Bone marrow (tissue), 2 donors: ENCODE measurements at regions not wholly inside any gene's neighbourhood (a gene's known extent, or its start where the extent isn't known, plus 50 kb on each side); places are given as distances from the start of the nearest gene placed in this dataset.
A peak's percentile ranks its signal among the peaks of the same experiment; 100 is the strongest.
"Not testable (repeated sequence)": the region's sequence is repeated elsewhere in the genome, so short reads cannot be mapped to it uniquely, and the experiment has no call there.

ENCODE experiments used
- DNase-seq, 2 donors: peaks; one replicate each; lab custom pipeline; 2025; lab: John Stamatoyannopoulos, UW

- not testable (repeated sequence) for DNase-seq
Measured at GRCh38 chr9:91512235-91512634, 88.6 kb upstream of the NFIL3 start.

DNA sequence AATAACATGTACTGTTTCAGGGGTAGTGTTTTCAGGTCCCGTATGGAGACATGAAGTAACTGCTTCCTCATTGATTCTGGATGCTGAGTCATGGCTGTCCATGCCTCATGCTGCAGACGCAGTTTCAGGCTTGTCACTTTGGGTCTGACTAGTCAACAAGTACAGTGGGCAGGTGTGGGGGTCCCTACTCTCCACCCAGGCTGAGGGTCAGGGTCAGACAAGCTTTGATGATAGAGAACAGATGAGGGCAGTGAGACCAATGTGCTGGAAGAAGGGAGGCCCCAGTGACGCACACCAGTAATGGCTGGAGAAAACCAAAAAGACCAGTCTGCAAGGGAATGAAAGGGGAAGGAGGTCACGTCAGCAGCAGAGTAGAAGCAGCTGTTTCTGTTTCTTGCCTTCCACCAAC, 80.0 kb upstream of the NFIL3 start:
- DNase-seq = peak in 1 of 2 donors; percentile 37

GRCh38 chr9:91502913-91503672, 79.5 kb upstream of the NFIL3 start:
- DNase-seq = no peak

GRCh38 chr9:91502475-91502874, 78.8 kb upstream of the NFIL3 start:
- DNase-seq = no peak

- DNase-seq = no peak
Measured at GRCh38 chr9:91500509-91501014, 76.9 kb upstream of the NFIL3 start.

DNA sequence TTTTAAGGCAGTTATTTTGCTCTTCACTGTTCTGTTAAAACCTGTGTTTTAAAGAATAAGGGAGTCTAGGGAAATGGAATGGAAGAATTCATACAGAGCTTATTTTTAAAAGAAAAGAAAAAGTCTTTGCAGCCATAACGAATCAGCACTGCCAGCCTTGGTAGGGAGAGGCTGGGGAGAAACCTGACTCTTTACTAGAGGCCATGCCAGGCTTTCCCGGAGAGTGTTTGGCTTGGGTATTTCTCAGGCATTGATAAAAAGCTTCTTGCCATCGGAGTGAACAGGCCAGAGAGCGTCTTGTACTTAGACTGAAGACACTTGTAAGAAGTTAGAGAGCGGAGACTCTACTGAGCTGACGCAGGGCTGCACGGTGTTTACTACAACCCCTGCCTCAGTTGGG, 72.7 kb upstream of the NFIL3 start:
- no peak for DNase-seq

- no peak for DNase-seq
Measured at GRCh38 chr9:91495450-91495849, 71.8 kb upstream of the NFIL3 start.

DNA sequence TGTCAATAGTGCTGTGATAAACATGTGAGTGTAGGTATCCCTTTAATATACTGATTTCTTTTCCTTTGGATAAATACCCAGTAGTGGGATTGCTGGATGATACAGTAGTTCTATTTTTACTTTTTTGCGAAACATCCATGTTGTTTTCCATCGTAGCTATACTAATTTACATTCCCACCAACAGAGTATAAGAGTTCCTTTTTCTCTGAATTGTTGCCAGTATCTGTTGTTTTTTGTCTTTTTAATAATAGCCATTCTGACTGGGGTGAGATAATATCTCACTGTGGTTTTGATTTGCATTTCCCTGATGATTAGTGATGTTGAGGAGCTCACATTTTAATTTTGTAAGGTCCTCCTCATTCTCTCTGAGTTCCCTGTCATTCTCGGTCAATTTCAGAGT, 71.1 kb upstream of the NFIL3 start:
- no peak for DNase-seq

GRCh38 chr9:91492237-91492636, 68.6 kb upstream of the NFIL3 start:
- no peak for DNase-seq

DNA sequence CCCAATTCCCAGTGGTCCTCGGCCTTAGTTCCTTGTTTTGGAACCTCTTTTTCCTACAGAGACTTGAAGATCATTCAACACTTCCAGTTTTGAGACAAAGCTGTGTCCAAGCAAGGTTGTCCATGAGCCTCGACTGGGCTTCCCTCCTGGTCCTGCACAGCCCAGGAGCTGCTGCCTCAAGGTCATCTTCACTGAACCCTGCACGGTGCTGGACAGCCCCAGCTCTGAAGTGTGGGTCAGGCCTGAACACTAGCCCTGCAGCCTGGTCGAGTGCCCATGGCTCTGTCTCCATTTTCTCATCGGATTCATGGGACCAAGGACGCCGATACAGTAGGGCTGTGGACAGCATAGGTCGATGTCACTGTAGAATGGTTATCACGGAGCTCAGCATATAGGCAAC, 68.0 kb upstream of the NFIL3 start:
- DNase-seq = no peak

- DNase-seq = no peak
Measured at GRCh38 chr9:91489361-91489899, 65.8 kb upstream of the NFIL3 start.

GRCh38 chr9:91488341-91488740, 64.7 kb upstream of the NFIL3 start:
- DNase-seq = no peak

- no peak for DNase-seq
Measured at GRCh38 chr9:91486699-91487497, 63.3 kb upstream of the NFIL3 start.

- DNase-seq = no peak
Measured at GRCh38 chr9:91485006-91485405, 61.4 kb upstream of the NFIL3 start.

- DNase-seq = no peak
Measured at GRCh38 chr9:91483835-91484234, 60.2 kb upstream of the NFIL3 start.

- DNase-seq = no peak
Measured at GRCh38 chr9:91483189-91483691, 59.6 kb upstream of the NFIL3 start.

DNA sequence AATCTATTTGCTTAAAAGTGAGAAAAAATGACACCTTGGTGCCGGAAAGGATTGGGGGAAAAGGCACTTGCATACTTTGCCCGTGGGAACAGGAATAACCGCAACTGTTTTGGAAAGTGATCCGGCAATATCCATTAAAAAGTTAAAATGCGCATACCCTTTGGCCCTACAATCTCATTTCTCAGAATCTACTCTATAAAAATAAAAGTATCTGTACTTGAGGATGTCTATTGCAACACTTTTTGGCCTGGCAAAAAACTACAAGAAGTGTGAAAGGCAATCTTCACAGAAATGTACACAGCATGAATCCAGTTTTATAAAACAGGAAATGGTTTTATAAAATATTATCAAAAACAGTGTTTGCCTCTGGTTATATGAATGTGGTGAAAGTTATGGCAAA, 58.3 kb upstream of the NFIL3 start:
- DNase-seq = no peak

GRCh38 chr9:91477106-91477505, 53.5 kb upstream of the NFIL3 start:
- no peak for DNase-seq

DNA sequence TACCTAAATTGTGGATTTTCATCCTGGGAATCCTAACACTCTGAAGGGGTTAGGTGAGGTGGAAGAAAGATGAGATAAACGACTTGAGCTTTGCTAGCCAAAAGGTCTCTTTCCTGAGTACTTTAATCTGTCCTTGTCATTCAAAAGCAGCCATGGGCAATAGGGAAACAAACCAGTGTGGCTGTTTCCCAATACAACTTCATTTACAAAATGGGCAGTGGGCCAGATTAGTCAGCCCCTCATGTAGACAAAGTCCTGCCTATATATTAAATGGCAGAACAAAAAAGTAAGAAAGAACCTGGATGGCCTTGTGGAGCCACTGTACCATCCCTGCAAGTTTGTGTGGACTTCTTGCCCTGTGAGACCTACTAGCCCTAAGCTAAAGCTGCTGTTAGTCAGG, 51.0 kb upstream of the NFIL3 start:
- no peak for DNase-seq
